NCI-H510A (cell line): ENCODE measurements at regions not wholly inside any gene's neighbourhood (a gene's known extent, or its start where the extent isn't known, plus 50 kb on each side); places are given as distances from the start of the nearest gene placed in this dataset.
"Not testable (repeated sequence)": the region's sequence is repeated elsewhere in the genome, so short reads cannot be mapped to it uniquely, and the experiment has no call there.

ENCODE experiments used
- DNase-seq: peaks from one replicate; lab custom pipeline; 2025; lab: John Stamatoyannopoulos, UW

- no peak for DNase-seq
Measured at GRCh38 chr16:35749253-35750141, 2290.1 kb downstream of the TP53TG3F start.

GRCh38 chr16:35750157-35750689, 2290.8 kb downstream of the TP53TG3F start:
- no peak for DNase-seq

GRCh38 chr16:35750701-35751104, 2291.3 kb downstream of the TP53TG3F start:
- no peak for DNase-seq

- DNase-seq, result no peak
Measured at GRCh38 chr16:35751191-35751941, 2292.0 kb downstream of the TP53TG3F start.

- no peak for DNase-seq
Measured at GRCh38 chr16:35752012-35752772, 2292.8 kb downstream of the TP53TG3F start.

- no peak for DNase-seq
Measured at GRCh38 chr16:35752773-35753558, 2293.6 kb downstream of the TP53TG3F start.

GRCh38 chr16:35753559-35754390, 2294.4 kb downstream of the TP53TG3F start:
- no peak for DNase-seq

GRCh38 chr16:35754391-35755369, 2295.3 kb downstream of the TP53TG3F start:
- no peak for DNase-seq

- no peak for DNase-seq
Measured at GRCh38 chr16:35788381-35788780, 2329.0 kb downstream of the TP53TG3F start.

- DNase-seq, result no peak
Measured at GRCh38 chr16:35792516-35793285, 2333.3 kb downstream of the TP53TG3F start.

GRCh38 chr16:35793601-35794000, 2334.2 kb downstream of the TP53TG3F start:
- DNase-seq, result no peak

GRCh38 chr16:35794896-35795295, 2335.5 kb downstream of the TP53TG3F start:
- no peak for DNase-seq

- no peak for DNase-seq
Measured at GRCh38 chr16:35795361-35796029, 2336.1 kb downstream of the TP53TG3F start.

GRCh38 chr16:35797811-35798210, 2338.4 kb downstream of the TP53TG3F start:
- no peak for DNase-seq

- DNase-seq, result no peak
Measured at GRCh38 chr16:35798885-35799426, 2339.5 kb downstream of the TP53TG3F start.

GRCh38 chr16:35804465-35804864, 2345.1 kb downstream of the TP53TG3F start:
- DNase-seq, result not testable (repeated sequence)

GRCh38 chr16:35823342-35823741, 2363.9 kb downstream of the TP53TG3F start:
- DNase-seq, result no peak
